Prostate gland (tissue), 1 donor: ENCODE measurements at regions not wholly inside any gene's neighbourhood (a gene's known extent, or its start where the extent isn't known, plus 50 kb on each side); places are given as distances from the start of the nearest gene placed in this dataset.

Experiments
- POLR2A ChIP-seq: fragments of 450-650 bp; IDR thresholded peaks from one replicate; pipeline ENCODE4 v1.6.1; 2016; ENCODE audit warnings: antibody characterized with exemption, mild to moderate bottlenecking
- POLR2AphosphoS5 ChIP-seq: sonication (generic); formaldehyde crosslinking; IDR thresholded peaks from one replicate; pipeline ENCODE4 v1.6.1; 2017; ENCODE audit warnings: antibody characterized with exemption

DNA sequence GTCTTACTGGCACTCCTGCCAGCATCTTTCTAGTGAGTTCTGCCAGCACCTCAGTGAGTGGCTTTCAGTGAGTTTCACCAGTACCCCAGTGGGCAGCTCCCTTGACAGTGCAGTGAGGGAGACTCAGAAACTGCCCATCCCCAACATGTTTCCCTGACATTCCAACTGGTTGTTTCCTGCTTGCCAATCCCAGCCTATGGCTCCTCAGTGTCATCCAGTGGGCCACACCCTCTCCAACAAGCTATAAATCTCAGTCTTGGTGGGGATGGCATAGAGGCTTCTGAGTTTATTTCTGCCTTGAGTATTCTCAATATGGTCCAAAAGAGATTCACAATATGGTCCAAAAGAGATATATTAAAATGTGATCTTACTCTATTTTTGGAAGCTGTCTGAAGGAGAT is 461.2 kb upstream of the NR3C2 start:
- TF ChIP-seq POLR2A, result no peak
- TF ChIP-seq POLR2AphosphoS5, result no peak
